ENCODE measurements at regions not wholly inside any gene's neighbourhood (a gene's known extent, or its start where the extent isn't known, plus 50 kb on each side); places are given as distances from the start of the nearest gene placed in this dataset.

DNA sequence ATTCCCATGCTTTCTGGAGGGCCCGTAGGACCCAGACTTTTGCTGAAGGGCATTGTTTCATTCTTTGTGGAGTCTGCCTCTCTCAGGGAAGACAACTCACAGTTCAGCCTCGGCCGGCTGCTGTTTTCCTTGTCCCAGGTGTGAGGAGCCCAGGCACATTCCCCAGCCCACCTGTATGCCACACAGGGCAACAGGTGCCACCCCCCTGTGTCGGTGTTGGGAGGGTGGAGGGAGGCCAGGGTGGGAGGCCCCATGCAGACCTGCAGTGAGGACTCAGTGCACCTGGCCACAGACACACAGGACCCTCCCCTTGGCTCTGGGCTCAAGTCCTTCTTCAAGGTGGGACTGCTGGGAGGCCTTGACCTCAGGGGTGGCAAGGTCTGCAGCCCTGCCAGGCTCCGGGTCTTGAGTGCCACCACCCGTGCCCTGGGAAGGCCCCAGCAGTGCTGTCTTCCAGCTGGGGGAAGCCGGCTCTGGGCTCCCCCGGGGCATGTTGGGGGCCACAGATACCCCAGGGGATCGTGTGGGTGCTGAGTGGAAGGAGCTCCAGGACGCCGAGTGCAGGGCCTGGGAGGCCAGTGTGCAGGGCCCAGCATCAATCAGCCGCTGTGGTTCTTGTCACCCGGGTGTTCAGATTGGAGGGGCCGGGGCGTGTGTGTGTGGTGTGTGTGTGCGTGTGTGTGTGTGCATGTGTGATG lies 1286.1 kb downstream of the BRD1 start:
- TF ChIP-seq, protein P1, sequence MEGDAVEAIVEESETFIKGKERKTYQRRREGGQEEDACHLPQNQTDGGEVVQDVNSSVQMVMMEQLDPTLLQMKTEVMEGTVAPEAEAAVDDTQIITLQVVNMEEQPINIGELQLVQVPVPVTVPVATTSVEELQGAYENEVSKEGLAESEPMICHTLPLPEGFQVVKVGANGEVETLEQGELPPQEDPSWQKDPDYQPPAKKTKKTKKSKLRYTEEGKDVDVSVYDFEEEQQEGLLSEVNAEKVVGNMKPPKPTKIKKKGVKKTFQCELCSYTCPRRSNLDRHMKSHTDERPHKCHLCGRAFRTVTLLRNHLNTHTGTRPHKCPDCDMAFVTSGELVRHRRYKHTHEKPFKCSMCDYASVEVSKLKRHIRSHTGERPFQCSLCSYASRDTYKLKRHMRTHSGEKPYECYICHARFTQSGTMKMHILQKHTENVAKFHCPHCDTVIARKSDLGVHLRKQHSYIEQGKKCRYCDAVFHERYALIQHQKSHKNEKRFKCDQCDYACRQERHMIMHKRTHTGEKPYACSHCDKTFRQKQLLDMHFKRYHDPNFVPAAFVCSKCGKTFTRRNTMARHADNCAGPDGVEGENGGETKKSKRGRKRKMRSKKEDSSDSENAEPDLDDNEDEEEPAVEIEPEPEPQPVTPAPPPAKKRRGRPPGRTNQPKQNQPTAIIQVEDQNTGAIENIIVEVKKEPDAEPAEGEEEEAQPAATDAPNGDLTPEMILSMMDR (IDR thresholded peaks at IDR 0.05) = no peak
- TF ChIP-seq POLR2A (IDR thresholded peaks at IDR 0.05) (no peak), POLR2AphosphoS5 (IDR thresholded peaks at IDR 0.05) (no peak), EP300 (IDR thresholded peaks at IDR 0.05) (no peak)
- no peak for DNase-seq
- no peaks in the 10 kb centered on the region for H3K36me3 ChIP-seq
- no peak overlapping the region for H3K4me3 ChIP-seq
- no peaks in the 10 kb centered on the region for H3K9me3 ChIP-seq
- no peaks in the 10 kb centered on the region for H3K27me3 ChIP-seq
- no peaks in the 10 kb centered on the region for H3K4me1 ChIP-seq
- 81 to 88% methylated on average over 16 of the region's 16 CpGs for WGBS, 2 donors
- intact Hi-C loops (cut with DNase I) = no loop called here
- no peak overlapping the region for H3K27ac ChIP-seq

DNA sequence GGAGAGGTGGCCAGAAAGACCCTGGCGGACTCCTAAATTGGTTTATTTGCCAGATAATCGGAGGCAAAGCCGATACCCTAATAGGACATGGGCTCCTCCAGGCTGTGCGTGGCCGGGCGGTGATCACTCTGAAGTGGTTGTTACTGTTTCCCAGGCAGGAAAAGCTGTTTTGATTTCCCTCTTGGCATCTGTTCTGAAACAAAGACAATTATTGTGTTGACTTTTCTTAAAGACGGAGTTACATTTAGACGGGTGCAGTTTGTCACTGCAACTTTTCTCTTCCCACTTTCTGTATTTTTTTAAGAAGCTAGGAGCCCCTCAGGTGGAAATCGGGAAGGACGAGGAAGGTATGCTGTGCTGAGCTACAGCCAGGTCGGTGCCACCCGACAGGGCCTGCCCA lies 1288.4 kb downstream of the BRD1 start:
- H3K27me3 ChIP-seq = no peaks in the 10 kb centered on the region
- intact Hi-C loops (cut with DNase I) = no loop called here
- no peaks in the 10 kb centered on the region for H3K9me3 ChIP-seq
- H3K36me3 ChIP-seq = no peaks in the 10 kb centered on the region
- no peaks in the 10 kb centered on the region for H3K4me1 ChIP-seq
- H3K4me3 ChIP-seq = no peak overlapping the region
- no peak for DNase-seq
- no peak overlapping the region for H3K27ac ChIP-seq
- no peak for TF ChIP-seq POLR2A (IDR thresholded peaks at IDR 0.05)
- 44 to 72% methylated on average over 12 of the region's 12 CpGs for WGBS, 2 donors

DNA sequence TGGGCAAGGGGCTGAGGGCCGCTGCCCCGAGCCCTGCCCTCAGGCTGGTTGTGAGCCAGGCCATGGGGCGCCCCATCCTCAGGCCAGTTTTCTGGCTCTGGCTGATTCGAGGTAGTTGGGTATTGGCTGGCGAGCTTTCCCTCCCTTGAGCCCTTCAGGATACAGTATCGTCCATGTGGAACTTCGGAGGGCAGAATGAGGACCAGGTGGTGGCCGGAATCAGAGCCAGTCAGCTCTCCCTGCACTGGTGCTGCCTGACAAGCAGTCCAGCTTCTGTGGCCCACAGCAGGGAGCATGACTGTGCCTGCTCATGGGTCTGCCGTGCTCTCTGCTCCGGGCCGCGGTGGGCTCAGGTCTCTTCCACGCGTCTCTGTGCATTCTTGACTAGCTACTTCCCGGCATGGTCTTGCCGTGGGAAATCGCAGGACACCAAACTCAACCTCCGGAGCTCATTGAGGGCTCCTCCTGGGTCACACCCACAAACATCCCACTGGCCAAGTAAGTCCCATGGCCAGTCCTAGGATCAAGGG lies 1289.3 kb downstream of the BRD1 start:
- intact Hi-C loops (cut with DNase I) = no loop called here
- no peaks in the 10 kb centered on the region for H3K36me3 ChIP-seq
- 81 to 92% methylated on average over 18 of the region's 18 CpGs for WGBS, 2 donors
- peak overlapping the region in 1 of 4 donors; percentile 38 for H3K27ac ChIP-seq
- no peaks in the 10 kb centered on the region for H3K27me3 ChIP-seq
- H3K4me3 ChIP-seq = no peak overlapping the region
- no peak for DNase-seq
- H3K4me1 ChIP-seq = no peaks in the 10 kb centered on the region
- TF ChIP-seq, protein P1 (IDR thresholded peaks at IDR 0.05) = no peak
- no peak for TF ChIP-seq POLR2A (IDR thresholded peaks at IDR 0.05)
- no peak for TF ChIP-seq POLR2AphosphoS5 (IDR thresholded peaks at IDR 0.05)
- no peak for TF ChIP-seq EP300 (IDR thresholded peaks at IDR 0.05)
- no peaks in the 10 kb centered on the region for H3K9me3 ChIP-seq

- Histone ChIP-seq H3K27me3 (no peaks in the 10 kb centered on the region), H3K4me3 (no peak overlapping the region), H3K36me3 (no peaks in the 10 kb centered on the region), H3K27ac (peak overlapping the region in 3 of 4 donors; percentile 38 to 59 (median 49)), H3K4me1 (no peaks in the 10 kb centered on the region), H3K9me3 (no peaks in the 10 kb centered on the region)
- DNase-seq = no peak
- 88 to 91% methylated on average over 3 of the region's 3 CpGs for WGBS, 2 donors
- intact Hi-C loops (cut with DNase I) = no loop called here
- TF ChIP-seq POLR2A (IDR thresholded peaks at IDR 0.05) (no peak), POLR2AphosphoS5 (IDR thresholded peaks at IDR 0.05) (no peak), EP300 (IDR thresholded peaks at IDR 0.05) (no peak)
- TF ChIP-seq, protein P1 (IDR thresholded peaks at IDR 0.05) = no peak
These were observed 1290.4 kb downstream of the BRD1 start for GRCh38 chr22:48537343-48537680.

DNA sequence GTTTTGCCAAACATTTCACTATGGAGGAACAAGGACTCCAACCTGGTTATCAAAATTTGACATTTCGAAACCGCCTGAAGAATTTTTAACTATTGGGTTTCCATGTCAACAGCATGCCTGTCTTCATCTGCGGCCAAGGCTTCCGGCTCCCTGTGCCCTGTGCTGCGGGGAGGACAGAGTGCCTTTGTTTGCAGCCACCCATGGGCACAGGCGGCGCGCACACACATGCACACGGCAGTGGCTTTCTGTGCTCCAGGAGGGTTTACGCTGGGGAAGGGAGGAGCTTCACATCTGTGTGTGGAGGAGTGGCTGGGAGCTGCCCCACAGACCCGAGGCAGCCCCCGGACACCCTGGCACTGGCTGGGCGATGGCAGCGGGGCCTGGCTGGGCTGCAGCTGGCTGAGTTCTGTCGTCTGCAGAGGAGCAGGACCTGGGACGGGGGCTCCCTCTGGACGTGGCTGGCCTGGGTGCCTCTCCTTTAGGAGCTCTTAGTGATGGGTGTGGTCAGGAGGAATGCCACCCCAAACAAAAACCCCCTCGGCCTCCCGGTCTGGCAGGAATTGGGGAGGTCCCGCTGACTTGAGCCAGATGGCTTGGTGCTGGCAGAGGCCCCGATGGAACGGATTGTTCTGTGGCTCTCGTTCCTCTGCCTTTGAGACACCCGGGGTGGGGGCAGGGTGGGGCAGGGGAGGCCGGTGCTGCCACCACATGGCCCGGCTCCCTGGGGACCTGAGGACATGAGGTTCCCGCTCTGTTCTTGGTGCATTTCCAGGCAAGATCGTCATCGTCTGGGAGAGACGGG lies 1290.9 kb downstream of the BRD1 start:
- H3K27ac ChIP-seq = peak overlapping the region in 3 of 4 donors; percentile 38 to 69 (median 52)
- H3K4me3 ChIP-seq = no peak overlapping the region
- DNase-seq = peak; percentile 86

More for the DNA sequence above, 1290.9 kb downstream of the BRD1 start:
- Histone ChIP-seq H3K4me1 (no peaks in the 10 kb centered on the region), H3K9me3 (no peaks in the 10 kb centered on the region), H3K36me3 (no peaks in the 10 kb centered on the region), H3K27me3 (no peaks in the 10 kb centered on the region)
- 74 to 80% methylated on average over 30 of the region's 30 CpGs for WGBS, 2 donors
- TF ChIP-seq EP300 (IDR thresholded peaks at IDR 0.05) (peak in 2 of 4 donors; percentile 20 to 28), POLR2AphosphoS5 (IDR thresholded peaks at IDR 0.05) (peak in 2 of 4 donors; percentile 31 to 44), POLR2A (IDR thresholded peaks at IDR 0.05) (peak in 1 of 2 donors; percentile 17)
- TF ChIP-seq, protein P1 (IDR thresholded peaks at IDR 0.05) = no peak
- intact Hi-C loops (cut with DNase I) = no loop called here
